K562 (cell line): ENCODE measurements at regions not wholly inside any gene's neighbourhood (a gene's known extent, or its start where the extent isn't known, plus 50 kb on each side); places are given as distances from the start of the nearest gene placed in this dataset.

Experiments
- ATAC-seq: fragments of 200-7000 bp; cut with Tn5 transposase; 3 replicates; pipeline ENCODE4 v1.9.1; 2020; ENCODE audit warnings: moderate library complexity
- BruUV-seq: library from RNA; stranded (reverse); fragments of 400-500 nt; replicated peaks from 2 replicates; lab custom pipeline; 2021; lab: Mats Ljungman, UMichigan
- CTCF ChIA-PET: fragments of 300-600 bp; formaldehyde crosslinking; extraction: SDS; loops from one replicate; lab custom pipeline; 2021; ENCODE audit warnings: low intra/inter-chr PET ratio; lab: Yijun Ruan, JAX
- POLR2A ChIA-PET: fragments of 300-600, 350-650 bp; sonication (Branson Sonifier 250); formaldehyde crosslinking; extraction: SDS; loops from one replicate; lab custom pipeline; 2021; ENCODE audit warnings: antibody characterized with exemption, inconsistent platforms; lab: Yijun Ruan, JAX
- DNase-seq, 4 experiments: peaks; one replicate each; pipeline versions ENCODE4 v3.0.0 to v3.0.0-alpha.2; 2011 to 2018; ENCODE audit warnings: low spot score in 3 of 4, mixed read lengths in 3 of 4; ENCODE audit errors: extremely low read depth in 1 of 4
- FAIRE-seq: peaks from 2 replicates; lab custom pipeline; 2011; peaks lifted over from hg19 to GRCh38; lab: Jason Lieb, UNC
- H2AFZ ChIP-seq: 2 replicates; pipeline ENCODE4 v1.6.0; 2011; ENCODE audit warnings: low read depth, low read length, control low read depth, inconsistent platforms
- H3K27ac ChIP-seq: fragments of 200-600 bp; 3 replicates; pipeline ENCODE4 v1.8.0; 2011; ENCODE audit warnings: low read depth, mild to moderate bottlenecking, control low read depth, inconsistent platforms, low read length, moderate library complexity, mixed read lengths; ENCODE audit errors: extremely low read depth
- H3K27me3 ChIP-seq, 2 experiments: fragments of 300-600 bp in 1 of 2; 2 replicates in 1 of 2; 3 replicates in 1 of 2; pipeline versions ENCODE4 v1.6.0 to v1.8.0; 2011; ENCODE audit warnings: inconsistent platforms in 2 of 2, low read length in 2 of 2, mild to moderate bottlenecking in 1 of 2, mixed read lengths in 1 of 2, moderate library complexity in 1 of 2; ENCODE audit not compliant: control insufficient read depth in 2 of 2, insufficient read depth in 2 of 2
- H3K36me3 ChIP-seq: fragments of 300-600 bp; 3 replicates; pipeline ENCODE4 v1.8.0; 2011; ENCODE audit warnings: mild to moderate bottlenecking, low read length, inconsistent platforms; ENCODE audit not compliant: control insufficient read depth, insufficient read depth
- H3K4me1 ChIP-seq, 2 experiments: fragments of 200-600 bp in 1 of 2; replicated peaks in 1 of 2; 2 replicates in 1 of 2; 3 replicates in 1 of 2; pipeline versions ENCODE4 v1.5.1 to v1.8.0; 2011; ENCODE audit warnings: inconsistent platforms in 2 of 2, low read length in 2 of 2, mild to moderate bottlenecking in 1 of 2, mixed read lengths in 1 of 2, moderate library complexity in 1 of 2; ENCODE audit not compliant: control insufficient read depth in 2 of 2, insufficient read depth in 2 of 2
- H3K4me2 ChIP-seq: 2 replicates; pipeline ENCODE4 v1.6.1; 2011; ENCODE audit warnings: low read length, control low read depth, inconsistent platforms, mixed read lengths; ENCODE audit not compliant: insufficient read depth
- H3K4me3 ChIP-seq: fragments of 200-600 bp; sonication (generic), shearing (Covaris generic); 2 replicates; pipeline ENCODE4 v1.5.1; 2016; ENCODE audit warnings: control low read depth, inconsistent platforms
- H3K79me2 ChIP-seq: fragments of 200-600 bp; 3 replicates; pipeline ENCODE4 v1.8.0; 2011; ENCODE audit warnings: low read length, inconsistent platforms; ENCODE audit not compliant: control insufficient read depth, insufficient read depth
- H3K9ac ChIP-seq, 2 experiments: 2 replicates each; pipeline versions ENCODE4 v1.6.0 to v1.6.1; 2011; ENCODE audit warnings: low read depth in 2 of 2, low read length in 2 of 2, control low read depth in 1 of 2, inconsistent platforms in 1 of 2, mild to moderate bottlenecking in 1 of 2, mixed read lengths in 1 of 2; ENCODE audit not compliant: insufficient read depth in 1 of 2
- H3K9me1 ChIP-seq: one replicate; pipeline ENCODE4 v1.6.0; 2011; ENCODE audit warnings: inconsistent platforms, mild to moderate bottlenecking, low read length, moderate library complexity; ENCODE audit not compliant: control insufficient read depth, insufficient read depth
- H3K9me3 ChIP-seq: replicated peaks from 2 replicates; pipeline ENCODE4 v1.5.1; 2011; ENCODE audit warnings: low read depth, low read length, inconsistent platforms; ENCODE audit not compliant: control insufficient read depth, insufficient read depth
- H4K20me1 ChIP-seq: replicated peaks from 2 replicates; pipeline ENCODE4 v1.6.1; 2011; ENCODE audit warnings: low read length, inconsistent platforms, mixed read lengths; ENCODE audit not compliant: control insufficient read depth, insufficient read depth
- ATF1 ChIP-seq, 2 experiments: fragments of 450-650 bp in 1 of 2; IDR thresholded peaks; 2 replicates each; pipeline ENCODE4 v1.6.1; 2016; ENCODE audit warnings: missing compliant biosample characterization in 1 of 2, missing genetic modification characterization in 1 of 2
- ATF7 ChIP-seq: fragments of 450-650 bp; IDR thresholded peaks from 2 replicates; pipeline ENCODE4 v1.7.1; 2014; ENCODE audit warnings: mild to moderate bottlenecking, moderate library complexity
- BHLHE40 ChIP-seq: IDR thresholded peaks from 2 replicates; pipeline ENCODE4 v1.6.1; 2011; ENCODE audit warnings: low read length, improper control_type of control experiment
- BRF1 ChIP-seq: IDR thresholded peaks from 3 replicates; pipeline ENCODE4 v1.6.1; 2011; ENCODE audit warnings: borderline replicate concordance, mild to moderate bottlenecking; ENCODE audit not compliant: insufficient read length; ENCODE audit errors: extremely low read depth
- E2F8 ChIP-seq: fragments of 450-650 bp; IDR thresholded peaks from 2 replicates; pipeline ENCODE4 v1.7.1; 2018; ENCODE audit warnings: mild to moderate bottlenecking, low read depth; ENCODE audit not compliant: partially characterized antibody
- ELF1 ChIP-seq: fragments of 200-800 bp; sonication (Bioruptor generic); IDR thresholded peaks from 2 replicates; pipeline ENCODE4 v1.6.1; 2016; ENCODE audit warnings: missing genetic modification characterization, missing compliant biosample characterization
- ETS2 ChIP-seq: IDR thresholded peaks from 2 replicates; pipeline ENCODE4 v1.6.1; 2016; ENCODE audit warnings: borderline replicate concordance, missing genetic modification characterization, mild to moderate bottlenecking, moderate library complexity, missing compliant biosample characterization; ENCODE audit not compliant: poor library complexity, severe bottlenecking
- FOXJ3 ChIP-seq: sonication (generic); formaldehyde crosslinking; IDR thresholded peaks from 2 replicates; pipeline ENCODE4 v1.4.0; 2020; ENCODE audit warnings: mild to moderate bottlenecking, missing genetic modification reagents
- HDAC8 ChIP-seq: fragments of 450-650 bp; IDR thresholded peaks from 2 replicates; pipeline ENCODE4 v1.6.1; 2016; ENCODE audit warnings: mild to moderate bottlenecking, missing genetic modification characterization, moderate library complexity, missing compliant biosample characterization
- HMG20A ChIP-seq: fragments of 450-650 bp; formaldehyde crosslinking; conservative IDR thresholded peaks from 2 replicates; pipeline ENCODE4 v1.4.0; 2020; ENCODE audit warnings: mild to moderate bottlenecking, mixed read lengths
- NCOA6 ChIP-seq: fragments of 450-650 bp; IDR thresholded peaks from 2 replicates; pipeline ENCODE4 v1.6.1; 2017; ENCODE audit warnings: mild to moderate bottlenecking
- SNRNP70 ChIP-seq: fragments of 200-400 bp; formaldehyde crosslinking; optimal IDR thresholded peaks from 2 replicates; pipeline ENCODE3; 2017; ENCODE audit warnings: low read depth, low read length
- TEAD2 ChIP-seq: fragments of 450-650 bp; IDR thresholded peaks from 2 replicates; pipeline ENCODE4 v1.6.1; 2016; ENCODE audit warnings: missing genetic modification characterization, control low read depth, missing compliant biosample characterization
- WGBS: fragments of 100-300 bp; shearing (Covaris generic); methylation state at CpG from one replicate; pipeline ENCODE4 v1.1.6; 2016; ENCODE audit warnings: low coverage, mixed read lengths; ENCODE audit not compliant: insufficient coverage; ENCODE audit errors: missing lambda C conversion rate; 5-methylcytosine and 5-hydroxymethylcytosine counted together
- in situ Hi-C: fragments of 300-500 bp; cut with MboI; formaldehyde crosslinking; loops from 4 replicates; pipeline ENCODE4 v1.15.0; 2018; ENCODE audit warnings: inconsistent platforms, mixed read lengths
- intact Hi-C: fragments of 100-400 bp; cut with micrococcal nuclease; formaldehyde crosslinking; loops from 2 replicates; pipeline ENCODE4 v1.14.2; 2022

- in situ Hi-C loops (no loop called here), intact Hi-C loops (no loop called here)
- H3K27me3 ChIP-seq: no peaks in the 10 kb centered on the region
- H3K4me1 ChIP-seq: no peaks in the 10 kb centered on the region
- ATAC-seq: no peak
- WGBS: 7% methylated on average over 1 of the region's 1 CpG
- H3K36me3 ChIP-seq: no peaks in the 10 kb centered on the region
- H3K27ac ChIP-seq: no peak overlapping the region
- H4K20me1 ChIP-seq: no peaks in the 10 kb centered on the region
- TF ChIP-seq ATF1 (CRISPR knock-in tag; IDR thresholded peaks at IDR 0.05) (no peak), ATF1 (tag; IDR thresholded peaks at IDR 0.05) (no peak), BRF1 (no peak), ELF1 (tag) (no peak), ETS2 (tag) (no peak), ATF7 (no peak), NCOA6 (no peak), TEAD2 (no peak), SNRNP70 (no peak), E2F8 (no peak), FOXJ3 (CRISPR knock-in tag) (no peak), HDAC8 (tag) (no peak), BHLHE40 (no peak), HMG20A (CRISPR knock-in tag) (no peak)
- H3K4me3 ChIP-seq: no peak overlapping the region
- H2AFZ ChIP-seq: no peak overlapping the region
- no peak overlapping the region for H3K9ac ChIP-seq
- no peak for FAIRE-seq
- ChIA-PET CTCF (no interaction called here), POLR2A (no interaction called here)
- no peaks in the 10 kb centered on the region for H3K9me3 ChIP-seq
- BruUV-seq: no TSS peak
- H3K9me1 ChIP-seq: no peaks in the 10 kb centered on the region
- no peak for DNase-seq
- no peaks in the 10 kb centered on the region for H3K79me2 ChIP-seq
- no peak overlapping the region for H3K4me2 ChIP-seq
Measured at GRCh38 chr5:104352954-104353353, 790.4 kb upstream of the NUDT12 start.
